OCI-M2 (cell line): ENCODE measurements at regions not wholly inside any gene's neighbourhood (a gene's known extent, or its start where the extent isn't known, plus 50 kb on each side); places are given as distances from the start of the nearest gene placed in this dataset.

Experiments
- DNase-seq: peaks from one replicate; lab custom pipeline; 2025; ENCODE audit not compliant: unreplicated experiment; lab: John Stamatoyannopoulos, UW

GRCh38 chr6:88386167-88386566 is 220.0 kb upstream of the CNR1 start:
- no peak for DNase-seq

- no peak for DNase-seq
Measured at GRCh38 chr6:88383183-88383582, 217.0 kb upstream of the CNR1 start.

DNA sequence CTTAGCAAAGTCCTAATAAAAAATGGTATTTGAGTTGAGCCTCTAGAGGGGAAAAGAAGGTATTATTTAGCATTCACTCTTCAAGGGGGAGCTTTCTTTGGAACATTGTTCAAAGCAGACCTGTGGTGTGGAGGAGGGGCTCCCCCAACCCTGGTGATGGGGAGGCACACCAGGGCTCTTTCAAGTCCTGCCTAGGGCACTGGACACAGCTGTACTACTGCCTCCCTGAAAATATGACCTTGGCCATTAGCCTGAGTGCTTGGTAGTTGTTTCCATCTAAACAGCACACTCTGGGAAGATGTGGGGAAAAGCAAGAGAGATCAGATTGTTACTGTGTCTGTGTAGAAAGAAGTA is 215.1 kb upstream of the CNR1 start:
- DNase-seq = no peak

DNA sequence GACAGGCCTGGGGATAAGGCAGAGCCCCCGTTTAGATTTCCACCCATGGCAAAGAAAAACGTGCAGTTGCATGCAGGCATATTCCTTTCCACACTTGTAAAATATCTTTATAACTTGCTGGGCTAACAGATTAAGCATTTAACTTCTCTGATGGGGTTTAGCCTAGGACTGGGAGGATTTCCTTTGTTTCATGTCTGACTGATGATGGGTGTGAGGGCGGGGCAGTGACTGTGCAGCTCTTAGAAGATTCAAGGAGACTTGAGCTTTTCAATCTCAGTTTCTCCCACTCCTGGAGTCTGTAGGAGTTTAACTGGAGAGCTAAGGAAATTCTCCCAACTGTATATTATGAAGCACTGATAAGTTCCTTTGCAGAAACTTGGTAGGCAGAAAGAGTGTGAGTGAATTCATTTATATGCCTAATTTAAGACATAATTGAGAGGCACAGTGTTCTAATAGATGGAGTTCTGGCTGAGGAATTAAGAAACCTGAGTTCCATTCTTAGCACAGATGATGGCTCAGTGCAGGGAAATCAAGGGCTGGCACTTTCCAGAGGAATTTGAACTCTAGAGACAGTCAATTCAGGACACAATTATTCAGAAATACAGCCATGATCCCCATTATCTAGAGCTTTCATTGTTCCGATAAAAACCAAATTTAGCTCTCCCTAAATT is 214.6 kb upstream of the CNR1 start:
- DNase-seq = no peak

DNA sequence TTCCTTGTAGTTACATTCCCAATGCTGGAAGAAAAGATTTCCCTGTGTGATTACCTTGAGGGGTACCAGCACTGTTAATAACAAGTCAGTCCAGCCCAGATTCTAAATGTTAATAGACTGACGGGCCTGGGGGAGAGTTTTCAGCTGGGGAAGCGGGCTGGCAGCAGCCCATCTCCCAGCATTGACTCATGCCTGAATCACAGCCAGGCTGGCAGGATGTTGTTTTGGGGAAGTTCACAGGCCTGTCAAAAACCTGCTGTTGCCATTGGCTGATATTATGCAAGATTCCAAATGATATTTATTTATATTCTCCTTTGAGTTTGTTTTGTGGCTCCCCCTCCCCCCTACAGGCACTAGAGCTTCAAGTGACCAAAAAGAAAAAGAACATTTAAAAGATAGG is 213.9 kb upstream of the CNR1 start:
- DNase-seq = no peak

DNA sequence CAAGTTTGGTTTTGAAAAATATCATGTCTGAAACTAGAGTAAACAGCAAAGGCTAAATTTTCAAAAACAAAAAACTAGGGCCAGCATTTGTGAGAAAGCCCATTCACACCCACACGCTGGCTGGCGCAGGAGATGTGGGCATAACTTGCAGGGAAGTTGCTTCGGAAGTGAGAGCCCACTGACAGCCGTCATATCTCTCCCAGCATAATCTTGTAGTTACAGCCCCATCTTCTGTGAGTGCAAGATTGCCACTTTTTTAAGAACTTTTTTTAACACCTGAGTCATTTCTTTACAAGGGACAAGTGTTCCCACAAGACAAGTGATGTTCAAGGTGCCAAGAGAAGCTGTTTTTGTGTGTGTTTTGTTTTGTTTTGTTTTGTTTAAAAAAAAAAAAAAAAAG is 212.5 kb upstream of the CNR1 start:
- no peak for DNase-seq

- peak; percentile 68 for DNase-seq
Measured at GRCh38 chr6:88377976-88378568, 211.9 kb upstream of the CNR1 start.

DNA sequence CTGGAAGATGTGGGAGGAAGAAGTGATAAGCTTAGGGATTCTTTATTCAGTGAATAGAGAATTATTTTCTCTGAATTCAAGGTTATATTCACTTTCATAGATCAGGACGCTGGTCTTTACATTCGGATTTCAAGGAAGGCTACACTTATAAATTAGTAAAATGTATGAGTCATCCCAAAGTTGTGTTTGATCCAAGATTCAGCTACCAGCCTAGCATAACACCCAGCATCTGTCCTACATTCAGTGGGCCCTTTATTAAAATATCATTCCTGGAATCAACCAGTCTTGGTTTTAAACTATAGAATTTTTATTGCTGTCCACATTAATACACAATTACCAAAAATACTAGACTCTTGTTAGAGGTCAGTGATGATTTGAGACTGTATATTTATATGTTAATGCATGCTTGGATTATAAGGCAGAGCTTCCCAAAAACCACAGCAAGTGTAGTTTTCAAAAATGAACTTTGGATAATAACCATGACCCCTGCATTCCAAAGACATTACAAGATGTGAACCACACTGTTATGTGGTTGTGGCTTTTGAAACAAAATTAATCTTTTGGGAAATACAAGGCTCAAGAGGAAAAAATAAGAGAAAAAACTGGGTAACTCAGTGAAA is 210.7 kb upstream of the CNR1 start:
- no peak for DNase-seq

DNA sequence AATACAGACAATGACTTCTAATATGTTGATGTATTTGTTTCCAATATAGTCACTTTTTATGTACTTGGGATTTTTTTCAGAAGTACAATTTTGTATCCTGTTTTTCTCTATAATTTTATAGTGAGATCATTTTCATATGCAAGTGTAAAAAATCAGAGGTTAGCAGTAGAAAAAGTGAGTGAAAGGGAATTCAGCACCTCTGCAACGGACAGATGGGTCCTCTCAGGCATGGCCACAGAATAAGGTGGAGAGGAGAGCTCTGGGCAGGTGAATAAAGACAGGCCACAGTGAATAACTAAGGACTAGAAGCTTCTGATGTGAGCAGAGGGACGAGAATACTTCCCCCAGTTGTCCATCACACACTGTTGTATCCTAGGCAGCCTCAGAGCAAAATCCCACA is 210.1 kb upstream of the CNR1 start:
- no peak for DNase-seq

- no peak for DNase-seq
Measured at GRCh38 chr6:88374553-88374952, 208.4 kb upstream of the CNR1 start.

DNA sequence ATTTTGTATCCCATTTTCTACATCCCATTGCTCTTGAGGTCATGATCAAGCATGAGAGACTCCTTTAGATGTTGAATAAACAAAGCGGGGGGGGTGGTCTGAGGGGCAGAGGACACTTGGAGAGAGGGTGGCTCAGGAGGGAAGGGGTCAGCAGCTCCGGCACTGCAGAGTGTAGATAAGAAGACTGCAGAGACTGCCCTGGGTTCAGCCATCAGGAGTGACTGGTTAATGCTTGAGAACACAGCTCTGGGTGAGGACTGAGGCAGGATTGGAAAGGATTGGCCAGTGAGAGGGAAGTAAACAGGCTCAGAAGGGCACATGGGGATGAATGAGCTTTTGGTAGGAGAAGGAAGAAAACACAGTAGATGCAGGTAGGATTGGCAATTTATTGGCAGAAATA is 205.3 kb upstream of the CNR1 start:
- no peak for DNase-seq

DNA sequence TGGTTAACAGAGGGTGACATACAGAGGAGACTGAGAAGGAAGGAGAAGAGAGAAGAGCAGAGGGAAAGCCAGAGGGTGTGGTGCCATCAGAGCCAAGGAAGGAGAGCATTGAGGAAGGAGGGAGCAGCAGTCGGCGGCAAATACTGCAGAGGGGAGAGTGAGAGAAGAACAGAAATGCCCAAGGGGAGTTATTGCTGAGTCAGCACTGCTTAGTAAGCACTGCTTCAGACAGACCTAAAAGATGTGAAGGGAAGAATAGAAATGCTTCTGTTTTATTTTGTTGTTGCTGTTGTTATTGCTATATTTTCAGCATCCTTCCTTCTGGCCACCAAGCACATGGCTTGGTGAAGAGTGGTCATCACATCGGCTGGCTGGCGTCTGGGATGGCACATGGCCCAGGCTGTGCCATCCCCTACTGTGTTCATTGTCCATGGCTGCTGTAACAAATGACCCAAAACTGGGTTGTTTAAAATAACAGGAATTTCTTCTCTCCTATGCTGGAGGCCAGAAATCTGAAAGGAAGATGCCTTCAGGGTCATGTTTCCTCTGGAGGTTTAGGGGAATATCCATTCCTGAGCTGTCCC is 204.1 kb upstream of the CNR1 start:
- no peak for DNase-seq

- no peak for DNase-seq
Measured at GRCh38 chr6:88369262-88369661, 203.1 kb upstream of the CNR1 start.

DNA sequence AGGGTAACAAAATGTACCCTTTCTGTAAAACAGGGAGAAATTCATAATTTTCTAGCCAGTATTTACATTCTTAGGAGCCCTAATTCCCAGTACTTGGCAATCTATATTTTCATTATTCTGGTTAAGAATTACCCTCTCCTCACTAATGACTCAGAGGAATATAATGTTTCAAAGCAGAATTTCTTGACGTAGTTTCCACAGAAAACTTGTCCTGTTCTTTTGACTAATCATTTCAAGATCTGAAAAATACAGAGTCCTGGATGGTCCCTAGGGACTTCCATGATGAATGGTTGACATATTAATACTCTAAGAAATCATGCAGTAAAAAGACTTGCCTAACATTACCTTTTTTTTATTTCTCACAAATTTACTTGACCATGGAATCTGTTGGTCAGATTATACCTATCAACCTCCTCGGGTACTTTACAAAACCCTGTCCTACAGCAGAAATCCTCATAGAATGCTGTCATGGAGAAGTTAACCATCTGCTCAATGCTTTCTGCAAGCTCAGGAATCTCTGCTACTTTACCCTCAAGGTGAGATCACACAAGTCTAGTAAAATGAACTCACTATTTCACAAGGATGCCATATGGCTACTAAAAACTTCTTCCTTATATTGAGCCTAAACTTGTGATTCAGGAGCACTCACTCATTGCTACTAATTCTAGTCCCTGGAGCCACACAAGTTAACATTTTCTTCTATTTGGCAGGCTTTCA is 202.1 kb upstream of the CNR1 start:
- DNase-seq = no peak

DNA sequence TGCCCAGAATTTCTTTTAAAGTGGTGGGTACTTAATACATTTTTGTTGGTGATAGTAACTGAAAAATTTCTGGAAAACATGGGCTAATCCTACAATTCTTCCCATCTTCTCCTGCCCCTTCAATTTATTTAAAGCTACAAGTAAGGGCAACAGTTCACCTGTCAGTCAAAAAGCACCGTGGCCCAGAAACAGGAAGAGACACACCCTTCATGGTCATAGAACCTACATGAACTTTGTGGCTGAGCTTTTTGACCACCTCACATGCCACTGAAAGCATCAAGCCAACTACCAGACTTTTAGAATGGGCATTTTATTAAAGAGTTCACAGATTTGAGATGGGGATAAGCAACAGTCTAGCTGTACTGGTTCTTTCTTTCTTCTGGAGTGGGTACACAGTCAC is 201.1 kb upstream of the CNR1 start:
- DNase-seq = no peak

DNA sequence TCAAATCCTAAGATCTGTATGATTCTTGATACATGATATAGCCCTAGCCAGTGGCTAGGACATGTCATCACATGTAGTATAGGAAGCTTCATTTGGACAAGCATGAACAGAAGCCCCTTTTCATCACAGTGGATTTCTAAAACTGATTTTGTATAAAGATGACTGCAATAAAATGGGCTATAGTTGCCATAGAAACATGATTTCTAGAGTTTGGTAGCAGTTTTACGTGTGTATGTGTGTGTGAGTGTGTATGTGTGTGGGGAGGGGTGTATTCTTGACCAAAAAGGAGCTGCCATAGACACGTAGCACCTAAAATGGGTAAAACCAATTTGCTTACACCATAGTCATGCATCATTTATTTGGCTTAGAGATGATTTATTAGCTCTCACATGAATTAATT is 200.5 kb upstream of the CNR1 start:
- no peak for DNase-seq

DNA sequence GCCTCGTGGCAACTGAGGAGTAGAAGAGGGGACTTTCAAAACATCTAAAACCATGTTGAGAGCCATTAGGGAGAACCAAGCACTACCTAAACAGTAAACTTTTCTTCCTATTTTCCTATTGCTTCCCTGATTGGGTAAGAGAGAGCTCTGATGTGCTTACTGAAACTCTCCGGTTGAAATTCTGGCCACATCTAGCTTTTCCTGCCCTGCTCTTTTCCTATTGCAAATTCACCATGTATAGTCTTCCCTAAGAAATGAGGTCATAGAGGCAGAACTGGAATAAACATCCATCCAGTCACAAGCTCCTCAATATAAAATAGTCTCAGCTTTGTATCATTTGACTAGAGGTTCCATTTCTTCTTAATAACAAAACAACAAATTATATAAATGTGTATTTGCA is 199.5 kb upstream of the CNR1 start:
- no peak for DNase-seq

DNA sequence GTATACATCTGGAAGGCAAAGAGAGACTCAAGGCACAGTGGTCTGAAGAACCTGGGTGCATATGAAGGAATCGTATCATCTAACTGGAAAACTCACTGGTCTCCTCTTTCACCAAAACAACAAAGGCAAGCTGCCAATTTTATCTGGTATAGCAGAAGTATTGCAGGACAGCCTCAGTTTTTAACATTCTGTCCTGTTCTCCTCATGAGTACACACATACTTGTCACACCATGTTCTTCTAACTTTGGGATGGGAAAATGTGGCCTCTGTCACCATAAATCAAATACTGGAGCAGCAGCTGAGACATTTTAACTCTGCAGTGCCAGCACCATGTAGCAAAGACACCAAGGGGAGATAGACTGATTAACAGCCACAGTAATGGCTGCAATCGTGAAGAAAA is 199.1 kb upstream of the CNR1 start:
- DNase-seq = no peak

DNA sequence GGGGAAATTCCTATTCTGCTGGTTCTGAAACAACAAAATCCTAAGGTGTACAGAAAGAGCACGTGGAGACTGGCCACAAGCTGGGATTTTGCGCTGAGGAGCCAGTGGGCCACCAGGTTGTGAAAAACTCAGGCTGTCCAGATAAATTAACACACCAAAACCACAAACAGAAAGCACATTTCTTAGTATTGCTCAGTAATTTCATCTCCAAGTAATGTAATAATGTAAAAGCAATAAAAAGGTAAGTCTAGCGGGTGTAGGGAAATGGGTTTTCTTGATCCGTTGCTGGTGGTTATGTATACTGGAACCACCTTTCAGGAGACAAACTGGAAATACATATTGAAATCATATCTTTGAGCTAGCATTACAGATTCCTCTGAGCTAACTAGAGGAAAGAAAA is 195.6 kb upstream of the CNR1 start:
- DNase-seq = no peak

DNA sequence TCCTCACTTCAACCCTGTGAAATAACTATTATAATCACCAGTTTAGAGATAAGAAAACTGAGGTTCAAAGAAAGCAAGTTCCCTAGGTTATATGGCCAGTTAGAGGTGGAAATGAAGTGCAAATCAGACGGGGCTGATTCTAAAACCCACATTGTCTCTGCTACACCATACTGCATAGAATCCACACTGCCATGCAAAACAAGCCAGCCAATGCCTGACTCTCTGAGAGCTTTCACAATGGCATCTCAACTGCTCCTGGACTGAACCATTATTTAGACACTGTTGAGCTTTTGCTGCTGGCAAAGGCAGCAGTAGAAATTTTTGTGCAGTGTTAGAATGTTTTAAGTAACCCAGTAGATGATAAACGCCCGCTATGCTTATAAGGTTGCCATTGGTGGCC is 195.2 kb upstream of the CNR1 start:
- no peak for DNase-seq

DNA sequence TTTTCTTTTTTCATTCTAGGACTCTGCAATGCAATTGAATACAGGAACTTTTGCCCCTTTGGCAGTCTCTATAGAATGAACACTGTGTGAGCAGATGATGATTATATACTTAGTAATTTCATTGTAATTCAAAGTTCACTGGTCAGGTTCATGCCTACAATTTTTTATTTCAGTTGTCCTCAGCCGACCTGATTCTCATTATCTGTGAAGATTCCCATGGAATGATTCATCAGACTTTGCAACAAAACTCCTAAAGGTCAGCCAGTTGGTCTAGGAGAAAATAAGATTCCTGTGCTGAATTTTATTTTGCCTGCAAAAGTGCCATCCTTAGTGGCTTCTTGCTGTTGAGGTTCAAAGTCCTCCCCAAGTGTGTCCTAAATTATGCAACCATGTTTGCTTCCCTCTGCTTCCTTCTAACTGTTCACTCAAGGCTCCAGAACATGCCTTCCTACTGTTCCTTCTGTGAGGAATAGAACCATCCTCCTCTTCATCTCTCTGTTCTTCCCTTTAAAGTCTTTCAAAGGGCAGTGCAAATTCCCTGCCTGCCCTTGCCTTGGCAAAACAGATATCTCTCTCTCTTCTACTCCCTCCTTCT is 194.2 kb upstream of the CNR1 start:
- DNase-seq = no peak
